ENCODE measurements at regions not wholly inside any gene's neighbourhood (a gene's known extent, or its start where the extent isn't known, plus 50 kb on each side); places are given as distances from the start of the nearest gene placed in this dataset.

DNA sequence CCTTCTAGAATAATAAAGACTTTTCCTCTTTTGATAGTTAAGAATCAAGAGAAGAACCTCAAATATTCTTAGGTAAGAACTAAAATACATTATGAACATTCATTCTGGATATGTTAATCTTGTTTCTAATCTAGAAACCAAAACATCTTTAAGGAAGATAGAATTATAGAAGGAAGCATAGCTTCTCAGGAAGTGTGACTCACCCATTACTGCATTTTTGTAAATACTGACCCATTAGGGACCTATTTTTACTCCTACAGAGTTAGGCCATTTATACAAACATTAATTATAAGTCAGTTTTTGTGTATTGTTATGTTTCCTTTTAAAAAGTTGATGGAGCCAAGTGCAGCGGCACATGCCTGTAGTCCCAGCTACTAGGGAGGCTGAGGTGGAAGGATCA is 147.1 kb downstream of the NUFIP1 start:
- TF ChIP-seq, protein P1, sequence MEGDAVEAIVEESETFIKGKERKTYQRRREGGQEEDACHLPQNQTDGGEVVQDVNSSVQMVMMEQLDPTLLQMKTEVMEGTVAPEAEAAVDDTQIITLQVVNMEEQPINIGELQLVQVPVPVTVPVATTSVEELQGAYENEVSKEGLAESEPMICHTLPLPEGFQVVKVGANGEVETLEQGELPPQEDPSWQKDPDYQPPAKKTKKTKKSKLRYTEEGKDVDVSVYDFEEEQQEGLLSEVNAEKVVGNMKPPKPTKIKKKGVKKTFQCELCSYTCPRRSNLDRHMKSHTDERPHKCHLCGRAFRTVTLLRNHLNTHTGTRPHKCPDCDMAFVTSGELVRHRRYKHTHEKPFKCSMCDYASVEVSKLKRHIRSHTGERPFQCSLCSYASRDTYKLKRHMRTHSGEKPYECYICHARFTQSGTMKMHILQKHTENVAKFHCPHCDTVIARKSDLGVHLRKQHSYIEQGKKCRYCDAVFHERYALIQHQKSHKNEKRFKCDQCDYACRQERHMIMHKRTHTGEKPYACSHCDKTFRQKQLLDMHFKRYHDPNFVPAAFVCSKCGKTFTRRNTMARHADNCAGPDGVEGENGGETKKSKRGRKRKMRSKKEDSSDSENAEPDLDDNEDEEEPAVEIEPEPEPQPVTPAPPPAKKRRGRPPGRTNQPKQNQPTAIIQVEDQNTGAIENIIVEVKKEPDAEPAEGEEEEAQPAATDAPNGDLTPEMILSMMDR (IDR thresholded peaks at IDR 0.05) = no peak
- Mint-ChIP-seq H3K27me3 (ENCODE audit: unreplicated experiment) (no peaks in the 10 kb centered on the region), H3K4me3 (ENCODE audit: unreplicated experiment) (no peak overlapping the region), H3K36me3 (ENCODE audit: unreplicated experiment) (no peaks in the 10 kb centered on the region), H3K4me1 (ENCODE audit: unreplicated experiment) (peaks cover 49% of the 10 kb centered on the region), H3K9me3 (ENCODE audit: unreplicated experiment) (no peaks in the 10 kb centered on the region), H3K27ac (ENCODE audit: unreplicated experiment) (peak overlapping the region; percentile 67)
- no peak for DNase-seq (ENCODE audit: extremely low spot score, unreplicated experiment)

DNA sequence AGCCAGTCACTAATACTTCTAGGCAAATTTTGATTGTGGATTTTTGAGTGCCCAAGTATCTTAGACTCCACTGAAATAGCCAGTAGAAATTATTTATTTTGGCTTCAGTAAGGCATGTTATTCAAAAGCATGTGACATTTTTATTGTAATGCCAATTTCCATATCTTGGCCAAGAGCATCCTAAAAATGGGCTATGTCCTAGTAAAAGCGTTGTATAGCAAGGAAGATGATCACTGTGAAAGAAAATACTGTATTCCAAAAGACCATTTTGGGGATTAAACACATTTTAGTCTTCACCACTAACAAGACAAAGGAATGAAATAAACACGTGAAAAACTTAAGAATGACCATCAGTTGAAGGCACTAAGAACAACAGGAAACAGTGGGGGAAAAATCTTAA is 149.1 kb downstream of the NUFIP1 start:
- Mint-ChIP-seq H3K27ac (ENCODE audit: unreplicated experiment) (peak overlapping the region; percentile 84), H3K27me3 (ENCODE audit: unreplicated experiment) (no peaks in the 10 kb centered on the region), H3K36me3 (ENCODE audit: unreplicated experiment) (peaks cover 2% of the 10 kb centered on the region), H3K9me3 (ENCODE audit: unreplicated experiment) (no peaks in the 10 kb centered on the region), H3K4me1 (ENCODE audit: unreplicated experiment) (peaks cover 49% of the 10 kb centered on the region), H3K4me3 (ENCODE audit: unreplicated experiment) (peak overlapping the region; percentile 1)
- no peak for DNase-seq (ENCODE audit: extremely low spot score, unreplicated experiment)
- TF ChIP-seq, protein P1 (IDR thresholded peaks at IDR 0.05) = no peak

DNA sequence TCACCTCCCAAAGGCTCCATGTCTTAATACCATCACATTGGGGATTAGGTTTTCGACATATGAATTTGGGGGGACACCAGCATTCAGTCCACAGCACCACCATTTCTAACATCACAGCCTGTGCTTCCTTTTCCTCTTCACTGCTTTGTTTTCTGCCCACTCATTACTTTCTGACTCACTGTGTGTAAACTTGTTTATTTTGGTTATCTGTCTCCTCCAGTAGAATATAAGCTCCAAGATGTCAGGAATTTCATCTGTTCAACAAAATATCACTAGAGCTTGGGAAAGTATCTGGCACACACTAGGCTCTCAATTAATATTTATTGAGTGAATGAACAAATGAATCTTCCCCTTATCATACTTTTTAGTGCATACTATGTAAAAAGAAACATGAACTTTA is 152.0 kb downstream of the NUFIP1 start:
- Mint-ChIP-seq H3K4me3 (ENCODE audit: unreplicated experiment) (no peak overlapping the region), H3K27ac (ENCODE audit: unreplicated experiment) (no peak overlapping the region), H3K36me3 (ENCODE audit: unreplicated experiment) (peaks cover 2% of the 10 kb centered on the region), H3K4me1 (ENCODE audit: unreplicated experiment) (peaks cover 38% of the 10 kb centered on the region), H3K27me3 (ENCODE audit: unreplicated experiment) (no peaks in the 10 kb centered on the region), H3K9me3 (ENCODE audit: unreplicated experiment) (no peaks in the 10 kb centered on the region)
- DNase-seq (ENCODE audit: extremely low spot score, unreplicated experiment) = no peak
- TF ChIP-seq, protein P1 (IDR thresholded peaks at IDR 0.05) = no peak

DNA sequence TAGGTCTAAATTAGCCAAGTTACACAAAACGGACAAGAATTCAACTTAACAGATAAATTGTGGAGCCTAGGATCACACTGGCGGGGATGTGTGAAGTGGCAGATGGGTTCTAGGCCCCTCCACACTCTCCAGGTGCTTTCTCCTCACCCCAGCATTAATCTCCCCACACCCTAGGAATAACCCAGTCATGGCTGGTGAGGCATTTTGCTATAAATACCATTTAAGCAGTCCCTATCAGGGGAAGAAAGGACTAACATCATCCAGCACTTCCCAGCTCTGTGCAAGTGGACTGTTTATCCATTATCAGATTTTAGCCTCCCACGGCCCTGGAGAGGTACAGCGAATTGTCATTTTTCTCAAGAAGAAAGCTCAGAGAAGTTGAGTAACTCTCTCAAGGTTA is 154.9 kb downstream of the NUFIP1 start:
- Mint-ChIP-seq H3K9me3 (ENCODE audit: unreplicated experiment) (no peaks in the 10 kb centered on the region), H3K27me3 (ENCODE audit: unreplicated experiment) (no peaks in the 10 kb centered on the region), H3K36me3 (ENCODE audit: unreplicated experiment) (peaks cover 2% of the 10 kb centered on the region), H3K4me1 (ENCODE audit: unreplicated experiment) (peaks cover 10% of the 10 kb centered on the region), H3K27ac (ENCODE audit: unreplicated experiment) (no peak overlapping the region), H3K4me3 (ENCODE audit: unreplicated experiment) (no peak overlapping the region)
- no peak for DNase-seq (ENCODE audit: extremely low spot score, unreplicated experiment)
- TF ChIP-seq, protein P1 (IDR thresholded peaks at IDR 0.05) = no peak

DNA sequence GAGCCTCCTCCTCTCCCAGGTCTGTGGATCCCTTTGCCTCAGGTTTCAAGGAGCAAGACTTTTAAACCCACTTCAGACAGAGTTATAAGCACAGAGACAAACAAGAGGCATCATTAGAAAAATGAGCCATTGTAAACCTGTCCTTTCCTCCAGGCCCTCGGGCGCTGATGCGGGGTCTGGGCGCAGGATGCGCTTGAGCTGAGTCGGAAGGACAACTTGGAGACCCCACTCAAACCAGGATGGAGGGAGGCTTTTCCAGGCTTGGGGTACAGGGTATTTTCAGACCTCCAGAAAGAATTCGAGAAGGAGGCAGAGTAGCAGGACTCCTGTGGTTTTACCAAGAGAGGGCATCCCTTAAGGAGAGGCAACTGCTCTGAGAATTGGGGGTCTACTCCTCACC is 155.6 kb downstream of the NUFIP1 start:
- TF ChIP-seq, protein P1 (IDR thresholded peaks at IDR 0.05) = no peak
- no peak overlapping the region for H3K27ac Mint-ChIP-seq (ENCODE audit: unreplicated experiment)
- no peaks in the 10 kb centered on the region for H3K9me3 Mint-ChIP-seq (ENCODE audit: unreplicated experiment)
- no peak overlapping the region for H3K4me3 Mint-ChIP-seq (ENCODE audit: unreplicated experiment)
- H3K27me3 Mint-ChIP-seq (ENCODE audit: unreplicated experiment) = no peaks in the 10 kb centered on the region
- H3K4me1 Mint-ChIP-seq (ENCODE audit: unreplicated experiment) = peaks cover 4% of the 10 kb centered on the region
- peaks cover 2% of the 10 kb centered on the region for H3K36me3 Mint-ChIP-seq (ENCODE audit: unreplicated experiment)
- no peak for DNase-seq (ENCODE audit: extremely low spot score, unreplicated experiment)

All from osteocyte (in vitro differentiated cells).